GM23338 (cell line): ENCODE measurements at regions not wholly inside any gene's neighbourhood (a gene's known extent, or its start where the extent isn't known, plus 50 kb on each side); places are given as distances from the start of the nearest gene placed in this dataset.

ENCODE experiments used
- CREB1 ChIP-seq: fragments of 250-450 bp; sonication (Bioruptor Pico); IDR thresholded peaks from 2 replicates; pipeline ENCODE4 v1.5.0; 2020; ENCODE audit warnings: low read depth, mild to moderate bottlenecking, moderate library complexity
- ETS1 ChIP-seq: IDR thresholded peaks from 2 replicates; pipeline ENCODE4 v1.6.1; 2016; ENCODE audit warnings: antibody characterized with exemption
- EZH2 ChIP-seq: fragments of 200-600 bp; sonication (generic); IDR thresholded peaks from one replicate; pipeline ENCODE4 v1.8.0; 2017; ENCODE audit warnings: antibody characterized with exemption, mild to moderate bottlenecking, low read depth; ENCODE audit not compliant: unreplicated experiment
- EZH2phosphoT487 ChIP-seq: fragments of 200-600 bp; sonication (generic); IDR thresholded peaks from one replicate; pipeline ENCODE4 v1.8.1; 2018; ENCODE audit warnings: antibody characterized with exemption; ENCODE audit not compliant: unreplicated experiment
- JUNB ChIP-seq: IDR thresholded peaks from one replicate; pipeline ENCODE4 v1.6.1; 2016; ENCODE audit warnings: antibody characterized with exemption; ENCODE audit not compliant: unreplicated experiment
- NANOG ChIP-seq: IDR thresholded peaks from 2 replicates; pipeline ENCODE4 v1.6.1; 2016; ENCODE audit warnings: antibody characterized with exemption, borderline replicate concordance
- POLR2AphosphoS5 ChIP-seq: IDR thresholded peaks from 2 replicates; pipeline ENCODE4 v1.6.1; 2016; ENCODE audit warnings: antibody characterized with exemption, low read depth
- STAT1 ChIP-seq: IDR thresholded peaks from one replicate; pipeline ENCODE4 v1.6.1; 2016; ENCODE audit warnings: antibody characterized with exemption; ENCODE audit not compliant: unreplicated experiment
- ZNF114 ChIP-seq: fragments of 250-450 bp; sonication (Bioruptor Pico); IDR thresholded peaks from 2 replicates; pipeline ENCODE4 v1.5.0; 2020; ENCODE audit warnings: mild to moderate bottlenecking, moderate library complexity
- ZNF331 ChIP-seq: fragments of 250-450 bp; sonication (Bioruptor Pico); IDR thresholded peaks from 2 replicates; pipeline ENCODE4 v1.5.0; 2020; ENCODE audit warnings: low read depth, mild to moderate bottlenecking, moderate library complexity
- ZNF462 ChIP-seq: fragments of 250-450 bp; sonication (Bioruptor Pico); IDR thresholded peaks from 2 replicates; pipeline ENCODE4 v1.5.0; 2020; ENCODE audit warnings: mild to moderate bottlenecking, moderate library complexity
- TF ChIP-seq, protein P1 (sequence below), 2 experiments: fragments of 200-600 bp in 1 of 2; sonication (generic) in 1 of 2; conservative IDR thresholded peaks; 2 replicates each; pipeline versions ENCODE4 v1.5.1 to v1.6.1; 2016 to 2017; ENCODE audit warnings: antibody characterized with exemption in 2 of 2, low read depth in 2 of 2, mild to moderate bottlenecking in 2 of 2, moderate library complexity in 1 of 2
- TF ChIP-seq, protein P2 (sequence below): IDR thresholded peaks from one replicate; pipeline ENCODE4 v1.6.1; 2018; ENCODE audit warnings: antibody characterized with exemption; ENCODE audit not compliant: unreplicated experiment

DNA sequence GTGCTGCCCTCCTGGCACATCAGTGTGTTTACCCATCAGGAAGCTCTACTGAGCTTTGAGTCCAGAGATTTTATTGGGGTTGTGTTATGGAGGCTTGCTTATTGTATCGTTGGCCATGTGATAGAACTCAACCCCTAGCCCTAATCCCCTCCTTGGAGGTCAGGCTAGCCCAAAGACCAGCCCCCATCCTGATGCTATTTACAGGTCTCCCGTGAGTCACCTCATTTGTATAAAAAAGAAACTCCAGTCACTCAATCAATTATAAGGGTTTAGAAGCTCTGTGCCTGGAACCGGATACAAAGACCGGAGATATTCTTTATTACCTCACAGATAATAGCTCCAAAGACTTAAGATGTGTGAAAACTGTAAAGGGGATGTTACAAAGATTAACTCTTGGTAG is 405.9 kb downstream of the CNTNAP4 start:
- TF ChIP-seq, protein P1, sequence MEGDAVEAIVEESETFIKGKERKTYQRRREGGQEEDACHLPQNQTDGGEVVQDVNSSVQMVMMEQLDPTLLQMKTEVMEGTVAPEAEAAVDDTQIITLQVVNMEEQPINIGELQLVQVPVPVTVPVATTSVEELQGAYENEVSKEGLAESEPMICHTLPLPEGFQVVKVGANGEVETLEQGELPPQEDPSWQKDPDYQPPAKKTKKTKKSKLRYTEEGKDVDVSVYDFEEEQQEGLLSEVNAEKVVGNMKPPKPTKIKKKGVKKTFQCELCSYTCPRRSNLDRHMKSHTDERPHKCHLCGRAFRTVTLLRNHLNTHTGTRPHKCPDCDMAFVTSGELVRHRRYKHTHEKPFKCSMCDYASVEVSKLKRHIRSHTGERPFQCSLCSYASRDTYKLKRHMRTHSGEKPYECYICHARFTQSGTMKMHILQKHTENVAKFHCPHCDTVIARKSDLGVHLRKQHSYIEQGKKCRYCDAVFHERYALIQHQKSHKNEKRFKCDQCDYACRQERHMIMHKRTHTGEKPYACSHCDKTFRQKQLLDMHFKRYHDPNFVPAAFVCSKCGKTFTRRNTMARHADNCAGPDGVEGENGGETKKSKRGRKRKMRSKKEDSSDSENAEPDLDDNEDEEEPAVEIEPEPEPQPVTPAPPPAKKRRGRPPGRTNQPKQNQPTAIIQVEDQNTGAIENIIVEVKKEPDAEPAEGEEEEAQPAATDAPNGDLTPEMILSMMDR (conservative IDR thresholded peaks at IDR 0.05; ENCODE audit: low read depth in 2 of 2): no peak
- no peak for TF ChIP-seq CREB1 (CRISPR knock-in tag)
- TF ChIP-seq EZH2: no peak
- TF ChIP-seq ETS1: no peak
- TF ChIP-seq POLR2AphosphoS5: no peak
- TF ChIP-seq JUNB: no peak
- TF ChIP-seq ZNF462 (CRISPR knock-in tag): no peak
- TF ChIP-seq ZNF331 (CRISPR knock-in tag): no peak
- no peak for TF ChIP-seq NANOG
- TF ChIP-seq, protein P2, sequence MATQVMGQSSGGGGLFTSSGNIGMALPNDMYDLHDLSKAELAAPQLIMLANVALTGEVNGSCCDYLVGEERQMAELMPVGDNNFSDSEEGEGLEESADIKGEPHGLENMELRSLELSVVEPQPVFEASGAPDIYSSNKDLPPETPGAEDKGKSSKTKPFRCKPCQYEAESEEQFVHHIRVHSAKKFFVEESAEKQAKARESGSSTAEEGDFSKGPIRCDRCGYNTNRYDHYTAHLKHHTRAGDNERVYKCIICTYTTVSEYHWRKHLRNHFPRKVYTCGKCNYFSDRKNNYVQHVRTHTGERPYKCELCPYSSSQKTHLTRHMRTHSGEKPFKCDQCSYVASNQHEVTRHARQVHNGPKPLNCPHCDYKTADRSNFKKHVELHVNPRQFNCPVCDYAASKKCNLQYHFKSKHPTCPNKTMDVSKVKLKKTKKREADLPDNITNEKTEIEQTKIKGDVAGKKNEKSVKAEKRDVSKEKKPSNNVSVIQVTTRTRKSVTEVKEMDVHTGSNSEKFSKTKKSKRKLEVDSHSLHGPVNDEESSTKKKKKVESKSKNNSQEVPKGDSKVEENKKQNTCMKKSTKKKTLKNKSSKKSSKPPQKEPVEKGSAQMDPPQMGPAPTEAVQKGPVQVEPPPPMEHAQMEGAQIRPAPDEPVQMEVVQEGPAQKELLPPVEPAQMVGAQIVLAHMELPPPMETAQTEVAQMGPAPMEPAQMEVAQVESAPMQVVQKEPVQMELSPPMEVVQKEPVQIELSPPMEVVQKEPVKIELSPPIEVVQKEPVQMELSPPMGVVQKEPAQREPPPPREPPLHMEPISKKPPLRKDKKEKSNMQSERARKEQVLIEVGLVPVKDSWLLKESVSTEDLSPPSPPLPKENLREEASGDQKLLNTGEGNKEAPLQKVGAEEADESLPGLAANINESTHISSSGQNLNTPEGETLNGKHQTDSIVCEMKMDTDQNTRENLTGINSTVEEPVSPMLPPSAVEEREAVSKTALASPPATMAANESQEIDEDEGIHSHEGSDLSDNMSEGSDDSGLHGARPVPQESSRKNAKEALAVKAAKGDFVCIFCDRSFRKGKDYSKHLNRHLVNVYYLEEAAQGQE: no peak
- no peak for TF ChIP-seq EZH2phosphoT487
- no peak for TF ChIP-seq ZNF114 (CRISPR knock-in tag)
- TF ChIP-seq STAT1: no peak
